ENCODE measurements at regions not wholly inside any gene's neighbourhood (a gene's known extent, or its start where the extent isn't known, plus 50 kb on each side); places are given as distances from the start of the nearest gene placed in this dataset.

DNA sequence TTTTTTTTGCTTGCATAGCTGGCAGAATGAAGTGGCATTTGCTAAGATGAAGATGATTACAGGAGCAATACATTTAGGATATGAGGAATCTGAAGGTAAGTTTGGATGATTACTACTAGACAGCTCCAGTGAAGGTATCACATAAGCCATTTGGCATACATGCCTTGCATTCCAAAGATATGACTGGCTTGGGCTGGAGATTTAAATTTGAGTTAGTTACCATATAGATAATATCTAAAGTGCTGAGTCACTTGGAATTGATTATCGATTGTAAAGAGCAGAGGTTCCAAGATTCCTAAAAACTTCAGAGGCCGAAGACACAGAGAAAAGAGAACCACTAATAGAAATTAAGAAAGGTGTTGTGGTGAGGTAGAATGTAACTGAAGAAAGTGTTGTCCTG, 1026.4 kb downstream of the DSC3 start:
- no peak overlapping the region for H3K56ac ChIP-seq (replicated peaks; ENCODE audit: insufficient read length, low read depth, low read length)
- no peaks in the 10 kb centered on the region for H3K79me2 ChIP-seq (ENCODE audit: control insufficient read depth in 1 of 2, insufficient read depth in 2 of 2, low read length in 2 of 2)
- no peak overlapping the region for H3K9ac ChIP-seq (replicated peaks in 1 of 4; ENCODE audit: extremely low read depth in 1 of 4, low read depth in 3 of 4, low read length in 3 of 4)
- no peak overlapping the region for H3K4me2 ChIP-seq (ENCODE audit: insufficient read depth in 1 of 2, low read depth in 2 of 2, low read length in 2 of 2)
- no peak overlapping the region for H3K4me3 ChIP-seq (ENCODE audit: extremely low read depth in 1 of 4, insufficient read depth in 2 of 4, low read depth in 3 of 4, low read length in 4 of 4)
- no peaks in the 10 kb centered on the region for H3K23me2 ChIP-seq (ENCODE audit: low read depth, low read length)
- POLR2A ChIA-PET (ENCODE audit: partially characterized antibody) = no interaction called here
- no peak overlapping the region for H2BK5ac ChIP-seq (ENCODE audit: low read depth, low read length)
- WGBS, 2 experiments (ENCODE audit: extremely low coverage in 1 of 2, insufficient coverage in 1 of 2, insufficient read length in 1 of 2, insufficient replicate concordance in 2 of 2, low coverage in 1 of 2, low lambda C conversion rate in 2 of 2, missing lambda C conversion rate in 1 of 2) = 85% methylated on average over 2 of the region's 2 CpGs; no CpG with 5 or more reads in 1 of the 2 experiments
- no peak overlapping the region for H2BK12ac ChIP-seq (ENCODE audit: low read depth, low read length)
- H3K27ac ChIP-seq (ENCODE audit: low read depth, low read length) = no peak overlapping the region
- no peak overlapping the region for H4K5ac ChIP-seq (ENCODE audit: insufficient read length, low read depth, low read length)
- no peak overlapping the region for H4K91ac ChIP-seq (replicated peaks; ENCODE audit: insufficient read length, low read length)
- H3K36me3 ChIP-seq (ENCODE audit: control insufficient read depth in 2 of 4, insufficient read depth in 4 of 4, low read length in 3 of 4) = no peaks in the 10 kb centered on the region
- FAIRE-seq = no peak
- CTCF ChIA-PET (ENCODE audit: partially characterized antibody) = no interaction called here
- no peaks in the 10 kb centered on the region for H3K4me1 ChIP-seq (replicated peaks in 1 of 4; ENCODE audit: control insufficient read depth in 3 of 4, insufficient read depth in 4 of 4, low read length in 3 of 4)
- H3K14ac ChIP-seq (ENCODE audit: insufficient read length) = no peak overlapping the region
- TF ChIP-seq CBX5 (IDR thresholded peaks at IDR 0.05; ENCODE audit: low read depth, low read length) (no peak), NANOG (IDR thresholded peaks at IDR 0.05; ENCODE audit: insufficient read depth, low read depth, low read length, poor library complexity, severe bottlenecking) (no peak), EGR1 (IDR thresholded peaks at IDR 0.05; ENCODE audit: borderline replicate concordance, low read depth, low read length) (no peak), TBP (IDR thresholded peaks at IDR 0.05; ENCODE audit: low read depth, low read length) (no peak), MAFK (IDR thresholded peaks at IDR 0.05; ENCODE audit: low read depth, low read length) (0 out of 2 replicates have a peak, but pooled peaks have one; percentile 27)
- no peak overlapping the region for H3K4ac ChIP-seq (replicated peaks; ENCODE audit: insufficient read length, low read depth, low read length)
- H4K20me1 ChIP-seq (replicated peaks in 1 of 2; ENCODE audit: control insufficient read depth in 1 of 2, insufficient read depth in 2 of 2, low read length in 2 of 2) = no peaks in the 10 kb centered on the region
- H2AK5ac ChIP-seq (ENCODE audit: low read depth, low read length) = no peak overlapping the region
- H2BK120ac ChIP-seq (replicated peaks; ENCODE audit: low read depth, low read length) = no peak overlapping the region
- no peaks in the 10 kb centered on the region for H3K79me1 ChIP-seq (ENCODE audit: low read depth, low read length)
- H4K8ac ChIP-seq (ENCODE audit: extremely low read depth, insufficient read depth, low read length) = no peak overlapping the region
- H2AFZ ChIP-seq (ENCODE audit: low read length) = no peak overlapping the region
- no peak overlapping the region for H3K18ac ChIP-seq (ENCODE audit: extremely low read depth, low read length)
- no peaks in the 10 kb centered on the region for H3K9me3 ChIP-seq (ENCODE audit: insufficient read depth in 2 of 2, low read depth in 1 of 2, low read length in 1 of 2)
- no peak overlapping the region for H3K23ac ChIP-seq (ENCODE audit: insufficient read length)
- H2BK20ac ChIP-seq (ENCODE audit: low read length) = no peak overlapping the region
- H3K27me3 ChIP-seq (replicated peaks in 1 of 4; ENCODE audit: control insufficient read depth in 3 of 4, extremely low read depth in 1 of 4, insufficient read depth in 3 of 4, low read length in 3 of 4) = no peaks in the 10 kb centered on the region
- DNase-seq (ENCODE audit: low read depth in 1 of 2, low spot score in 2 of 2) = no peak
- H2BK15ac ChIP-seq (ENCODE audit: low read length) = no peak overlapping the region
